SK-N-SH (cell line): ENCODE measurements at regions not wholly inside any gene's neighbourhood (a gene's known extent, or its start where the extent isn't known, plus 50 kb on each side); places are given as distances from the start of the nearest gene placed in this dataset.

ENCODE experiments used
- CTCF ChIA-PET: fragments of 300-600, 350-600 bp; formaldehyde crosslinking; extraction: SDS; loops from one replicate; lab custom pipeline; 2021; lab: Yijun Ruan, JAX
- POLR2A ChIA-PET: fragments of 350-600 bp; sonication (Branson Sonifier 250); formaldehyde crosslinking; extraction: SDS; loops from one replicate; lab custom pipeline; 2020; ENCODE audit warnings: antibody characterized with exemption, inconsistent platforms; lab: Yijun Ruan, JAX
- DNase-seq: peaks from one replicate; pipeline ENCODE4 v3.0.0; 2012
- H2AFZ ChIP-seq: fragments of 200-600 bp; sonication (generic); 2 replicates; pipeline ENCODE4 v1.8.1; 2016; ENCODE audit warnings: antibody characterized with exemption, mild to moderate bottlenecking, low read depth
- H3F3A ChIP-seq: fragments of 200-600 bp; sonication (generic); replicated peaks from 2 replicates; pipeline ENCODE3; 2016; ENCODE audit warnings: antibody characterized with exemption, mild to moderate bottlenecking; ENCODE audit not compliant: insufficient read depth
- H3K27ac ChIP-seq, 2 experiments: fragments of 200-500 bp in 1 of 2; fragments of 200-600 bp in 1 of 2; sonication (Bioruptor generic) in 1 of 2; sonication (generic), shearing (Covaris generic) in 1 of 2; 2 replicates each; pipeline versions ENCODE4 v1.5.1 to v1.6.1; 2014 to 2016; ENCODE audit warnings: low read depth in 2 of 2, inconsistent platforms in 1 of 2, low read length in 1 of 2, mild to moderate bottlenecking in 1 of 2, mixed read lengths in 1 of 2
- H3K27me3 ChIP-seq: fragments of 200-600 bp; sonication (generic), shearing (Covaris generic); 2 replicates; pipeline ENCODE4 v1.6.1; 2016; ENCODE audit warnings: mixed run types; ENCODE audit not compliant: insufficient read depth
- H3K36me3 ChIP-seq, 2 experiments: fragments of 200-500 bp in 1 of 2; fragments of 200-600 bp in 1 of 2; sonication (Bioruptor generic) in 1 of 2; sonication (generic) in 1 of 2; replicated peaks in 1 of 2; 2 replicates each; pipeline versions ENCODE3 to v1.5.1; 2014 to 2016; ENCODE audit warnings: low read length in 1 of 2, mild to moderate bottlenecking in 1 of 2; ENCODE audit not compliant: insufficient read depth in 2 of 2, control insufficient read depth in 1 of 2
- H3K4me1 ChIP-seq, 2 experiments: fragments of 200-500 bp in 1 of 2; fragments of 200-600 bp in 1 of 2; sonication (Bioruptor generic) in 1 of 2; sonication (generic), shearing (Covaris generic) in 1 of 2; 2 replicates each; pipeline versions ENCODE4 v1.5.1 to v1.6.1; 2014 to 2016; ENCODE audit warnings: low read depth in 1 of 2, low read length in 1 of 2, mixed run types in 1 of 2; ENCODE audit not compliant: insufficient read depth in 2 of 2, control insufficient read depth in 1 of 2
- H3K4me2 ChIP-seq: fragments of 200-600 bp; sonication (generic), shearing (Covaris generic); 2 replicates; pipeline ENCODE4 v1.6.1; 2017; ENCODE audit warnings: mixed run types
- H3K4me3 ChIP-seq, 2 experiments: fragments of 200-500 bp in 1 of 2; fragments of 200-600 bp in 1 of 2; sonication (Bioruptor generic) in 1 of 2; sonication (generic), shearing (Covaris generic) in 1 of 2; 2 replicates each; pipeline versions ENCODE4 v1.5.1 to v1.8.1; 2014 to 2016; ENCODE audit warnings: low read depth in 2 of 2, inconsistent platforms in 1 of 2, low read length in 1 of 2, mild to moderate bottlenecking in 1 of 2, mixed read lengths in 1 of 2, moderate library complexity in 1 of 2
- H3K79me2 ChIP-seq: fragments of 200-600 bp; sonication (generic); 2 replicates; pipeline ENCODE4 v1.8.1; 2017; ENCODE audit warnings: mild to moderate bottlenecking; ENCODE audit not compliant: insufficient read depth
- H3K9ac ChIP-seq: fragments of 200-600 bp; sonication (generic); 2 replicates; pipeline ENCODE4 v1.6.1; 2017; ENCODE audit warnings: mixed run types
- H3K9me2 ChIP-seq: fragments of 200-600 bp; sonication (generic); 2 replicates; pipeline ENCODE4 v1.6.1; 2017; ENCODE audit warnings: mixed run types
- H3K9me3 ChIP-seq: fragments of 200-600 bp; sonication (generic); 2 replicates; pipeline ENCODE4 v1.6.1; 2017; ENCODE audit warnings: mixed run types, mild to moderate bottlenecking, moderate library complexity
- H4K20me1 ChIP-seq: fragments of 200-600 bp; sonication (generic); 2 replicates; pipeline ENCODE4 v1.6.1; 2017; ENCODE audit warnings: mild to moderate bottlenecking, mixed run types; ENCODE audit not compliant: insufficient read depth
- CTCF ChIP-seq: fragments of 200-600 bp; sonication (generic); IDR thresholded peaks from 2 replicates; pipeline ENCODE4 v1.6.1; 2017; ENCODE audit warnings: antibody characterized with exemption, mild to moderate bottlenecking, moderate library complexity
- ELF1 ChIP-seq: IDR thresholded peaks from 2 replicates; pipeline ENCODE4 v1.4.0; 2012
- EP300 ChIP-seq, 2 experiments: IDR thresholded peaks; 2 replicates each; pipeline versions ENCODE4 v1.4.0 to v1.6.1; 2012; ENCODE audit warnings: borderline replicate concordance in 1 of 2, low read depth in 1 of 2, low read length in 1 of 2
- EZH2phosphoT487 ChIP-seq: fragments of 200-600 bp; sonication (generic); IDR thresholded peaks from 2 replicates; pipeline ENCODE4 v1.6.1; 2017; ENCODE audit warnings: low read depth, mixed run types, mild to moderate bottlenecking, antibody characterized with exemption, moderate library complexity, borderline replicate concordance
- GABPA ChIP-seq: IDR thresholded peaks from 2 replicates; pipeline ENCODE4 v1.4.0; 2012; ENCODE audit warnings: low read depth, mild to moderate bottlenecking
- JUND ChIP-seq: IDR thresholded peaks from 2 replicates; pipeline ENCODE4 v1.4.0; 2012
- NFIC ChIP-seq: IDR thresholded peaks from 2 replicates; pipeline ENCODE4 v1.4.0; 2012; ENCODE audit warnings: borderline replicate concordance
- PBX3 ChIP-seq: IDR thresholded peaks from 2 replicates; pipeline ENCODE4; 2012
- RAD21 ChIP-seq: IDR thresholded peaks from 2 replicates; pipeline ENCODE4 v1.6.1; 2012; ENCODE audit warnings: mild to moderate bottlenecking, low read length
- REST ChIP-seq: IDR thresholded peaks from 2 replicates; pipeline ENCODE4 v1.6.1; 2012; ENCODE audit warnings: mild to moderate bottlenecking, low read depth, low read length, moderate library complexity
- RFX5 ChIP-seq: IDR thresholded peaks from 2 replicates; pipeline ENCODE4 v1.6.1; 2012; ENCODE audit warnings: mild to moderate bottlenecking, improper control_type of control experiment, low read length
- RXRA ChIP-seq: IDR thresholded peaks from 2 replicates; pipeline ENCODE4 v1.4.0; 2012; ENCODE audit warnings: low read depth, mild to moderate bottlenecking, borderline replicate concordance
- SMC3 ChIP-seq: IDR thresholded peaks from 2 replicates; pipeline ENCODE4 v1.6.1; 2012; ENCODE audit warnings: low read depth, low read length, improper control_type of control experiment
- TAF1 ChIP-seq: IDR thresholded peaks from 2 replicates; pipeline ENCODE4 v1.6.1; 2012; ENCODE audit warnings: low read depth, mild to moderate bottlenecking, low read length, moderate library complexity, borderline replicate concordance
- TEAD4 ChIP-seq: IDR thresholded peaks from 2 replicates; pipeline ENCODE4 v1.4.0; 2012; ENCODE audit warnings: mild to moderate bottlenecking, borderline replicate concordance; ENCODE audit not compliant: insufficient read depth
- USF1 ChIP-seq: IDR thresholded peaks from 2 replicates; pipeline ENCODE4 v1.4.0; 2012; ENCODE audit warnings: low read depth, borderline replicate concordance
- USF2 ChIP-seq: fragments of 150-350 bp; IDR thresholded peaks from 2 replicates; pipeline ENCODE4 v1.6.1; 2017; ENCODE audit warnings: antibody characterized with exemption, low read length, low read depth, borderline replicate concordance
- WGBS: methylation state at CpG from one replicate; pipeline ENCODE4 v1.1.6; 2017; ENCODE audit warnings: low lambda C conversion rate; 5-methylcytosine and 5-hydroxymethylcytosine counted together

- Histone ChIP-seq H3K4me1 (no peaks in the 10 kb centered on the region), H3K27me3 (no peaks in the 10 kb centered on the region), H3K36me3 (no peaks in the 10 kb centered on the region), H3K9me2 (no peaks in the 10 kb centered on the region), H2AFZ (no peak overlapping the region), H3K4me2 (no peak overlapping the region), H4K20me1 (no peaks in the 10 kb centered on the region), H3K9me3 (no peaks in the 10 kb centered on the region; the same call in 1 of the 2 replicates), H3K4me3 (no peak overlapping the region), H3F3A (no peaks in the 10 kb centered on the region), H3K27ac (no peak overlapping the region), H3K79me2 (no peaks in the 10 kb centered on the region), H3K9ac (no peak overlapping the region)
- no peak for TF ChIP-seq RXRA
- TF ChIP-seq TAF1: no peak
- TF ChIP-seq RAD21: no peak
- TF ChIP-seq EP300 (IDR thresholded peaks at IDR 0.05; ENCODE audit: borderline replicate concordance in 1 of 2, low read depth in 1 of 2, low read length in 1 of 2): no peak
- no peak for TF ChIP-seq NFIC
- TF ChIP-seq USF1: no peak
- no peak for DNase-seq
- CTCF ChIA-PET: no interaction called here
- POLR2A ChIA-PET: no interaction called here
Measured at GRCh38 chr2:59366288-59366687, 1125.2 kb upstream of the FANCL start.

GRCh38 chr2:59354498-59354897 lies 1113.4 kb upstream of the FANCL start:
- no peaks in the 10 kb centered on the region for H3K9me3 ChIP-seq
- TF ChIP-seq EZH2phosphoT487 (no peak), JUND (no peak), SMC3 (no peak), GABPA (no peak), REST (no peak), RFX5 (no peak), USF2 (no peak), PBX3 (no peak), ELF1 (no peak), CTCF (no peak), TEAD4 (no peak)
- no peaks in the 10 kb centered on the region for H3K27me3 ChIP-seq
- no peaks in the 10 kb centered on the region for H3K4me1 ChIP-seq
- no peaks in the 10 kb centered on the region for H3K79me2 ChIP-seq
- 33% methylated on average over 3 of the region's 3 CpGs for WGBS
- CTCF ChIA-PET: no interaction called here
- no peaks in the 10 kb centered on the region for H4K20me1 ChIP-seq
- no peak overlapping the region for H3K27ac ChIP-seq
- H3K36me3 ChIP-seq: no peaks in the 10 kb centered on the region
- no peaks in the 10 kb centered on the region for H3K9me2 ChIP-seq
- no peak overlapping the region for H3K4me3 ChIP-seq
- no peak overlapping the region for H2AFZ ChIP-seq
- no peak for DNase-seq
- H3K9ac ChIP-seq: no peak overlapping the region
- H3K4me2 ChIP-seq: no peak overlapping the region
- POLR2A ChIA-PET: no interaction called here
- no peaks in the 10 kb centered on the region for H3F3A ChIP-seq
